Keratinocyte (primary cell): ENCODE measurements at regions not wholly inside any gene's neighbourhood (a gene's known extent, or its start where the extent isn't known, plus 50 kb on each side); places are given as distances from the start of the nearest gene placed in this dataset.

Source experiments
- DNase-seq: peaks from one replicate; pipeline ENCODE4 v3.0.0-alpha.2; 2011; ENCODE audit warnings: low read depth, missing footprints, low spot score
- FAIRE-seq: peaks from 2 replicates; lab custom pipeline; 2011; peaks lifted over from hg19 to GRCh38; lab: Jason Lieb, UNC
- H2AFZ ChIP-seq: 2 replicates; pipeline ENCODE4 v1.6.0; 2012; ENCODE audit warnings: low read length, control low read depth, inconsistent platforms; ENCODE audit not compliant: control insufficient read depth
- H3K27ac ChIP-seq: 2 replicates; pipeline ENCODE4 v1.5.1; 2011; ENCODE audit warnings: low read length; ENCODE audit not compliant: control insufficient read depth, insufficient read depth
- H3K27me3 ChIP-seq: 3 replicates; pipeline ENCODE4 v1.6.0; 2011; ENCODE audit warnings: low read length; ENCODE audit not compliant: control insufficient read depth, insufficient read depth; ENCODE audit errors: extremely low read depth
- H3K36me3 ChIP-seq, 2 experiments: 2 replicates in 1 of 2; 3 replicates in 1 of 2; pipeline ENCODE4 v1.5.1; 2011; ENCODE audit warnings: low read length in 2 of 2, mild to moderate bottlenecking in 1 of 2; ENCODE audit not compliant: control insufficient read depth in 2 of 2, insufficient read depth in 2 of 2; ENCODE audit errors: extremely low read depth in 1 of 2
- H3K4me1 ChIP-seq: 3 replicates; pipeline ENCODE4 v1.5.1; 2011; ENCODE audit warnings: low read length; ENCODE audit not compliant: control insufficient read depth, insufficient read depth; ENCODE audit errors: extremely low read depth
- H3K4me2 ChIP-seq: 3 replicates; pipeline ENCODE4 v1.6.0; 2011; ENCODE audit warnings: low read depth, low read length; ENCODE audit not compliant: control insufficient read depth, insufficient read depth; ENCODE audit errors: extremely low read depth
- H3K4me3 ChIP-seq, 3 experiments: fragments of 200-600 bp in 1 of 3; sonication (generic) in 1 of 3; 2 replicates in 2 of 3; 3 replicates in 1 of 3; pipeline ENCODE4 v1.5.1; 2011 to 2016; ENCODE audit warnings: low read length in 3 of 3, mild to moderate bottlenecking in 3 of 3, control low read depth in 2 of 3, inconsistent platforms in 1 of 3, low read depth in 1 of 3, mixed read lengths in 1 of 3, mixed run types in 1 of 3, moderate library complexity in 1 of 3; ENCODE audit not compliant: control insufficient read depth in 2 of 3, insufficient read depth in 2 of 3; ENCODE audit errors: extremely low read depth in 1 of 3
- H3K79me2 ChIP-seq: 2 replicates; pipeline ENCODE4 v1.6.0; 2012; ENCODE audit warnings: low read length; ENCODE audit not compliant: control insufficient read depth, insufficient read depth
- H3K9ac ChIP-seq: 3 replicates; pipeline ENCODE4 v1.6.0; 2011; ENCODE audit warnings: low read length; ENCODE audit not compliant: control insufficient read depth, insufficient read depth; ENCODE audit errors: extremely low read depth
- H3K9me1 ChIP-seq: 3 replicates; pipeline ENCODE4 v1.6.0; 2011; ENCODE audit warnings: low read length; ENCODE audit not compliant: control insufficient read depth, insufficient read depth; ENCODE audit errors: extremely low read depth
- H3K9me3 ChIP-seq: 2 replicates; pipeline ENCODE4 v1.5.1; 2012; ENCODE audit warnings: low read depth, low read length; ENCODE audit not compliant: control insufficient read depth
- H4K20me1 ChIP-seq: 3 replicates; pipeline ENCODE4 v1.6.0; 2011; ENCODE audit warnings: low read length; ENCODE audit not compliant: control insufficient read depth, insufficient read depth; ENCODE audit errors: extremely low read depth
- EZH2 ChIP-seq: IDR thresholded peaks from one replicate; pipeline ENCODE4 v1.6.1; 2012; ENCODE audit warnings: inconsistent platforms, mild to moderate bottlenecking, low read length, moderate library complexity
- dilution Hi-C: fragments of 300-500 bp; cut with MboI; formaldehyde crosslinking; loops from one replicate; pipeline ENCODE4 v1.7.0; 2020; ENCODE audit warnings: low sequenced_read_pairs; ENCODE audit not compliant: extremely low pct_ligation_motif_present
- TF ChIP-seq, protein P1 (sequence below), 3 experiments: IDR thresholded peaks in 1 of 3; conservative IDR thresholded peaks in 1 of 3; optimal IDR thresholded peaks in 1 of 3; 2 replicates in 2 of 3; 3 replicates in 1 of 3; pipeline versions ENCODE3 to v1.5.1; 2011; ENCODE audit warnings: low read length in 3 of 3, mild to moderate bottlenecking in 3 of 3, moderate library complexity in 2 of 3, control low read depth in 1 of 3, inconsistent platforms in 1 of 3; ENCODE audit not compliant: insufficient read depth in 2 of 3; ENCODE audit errors: extremely low read depth in 1 of 3

DNA sequence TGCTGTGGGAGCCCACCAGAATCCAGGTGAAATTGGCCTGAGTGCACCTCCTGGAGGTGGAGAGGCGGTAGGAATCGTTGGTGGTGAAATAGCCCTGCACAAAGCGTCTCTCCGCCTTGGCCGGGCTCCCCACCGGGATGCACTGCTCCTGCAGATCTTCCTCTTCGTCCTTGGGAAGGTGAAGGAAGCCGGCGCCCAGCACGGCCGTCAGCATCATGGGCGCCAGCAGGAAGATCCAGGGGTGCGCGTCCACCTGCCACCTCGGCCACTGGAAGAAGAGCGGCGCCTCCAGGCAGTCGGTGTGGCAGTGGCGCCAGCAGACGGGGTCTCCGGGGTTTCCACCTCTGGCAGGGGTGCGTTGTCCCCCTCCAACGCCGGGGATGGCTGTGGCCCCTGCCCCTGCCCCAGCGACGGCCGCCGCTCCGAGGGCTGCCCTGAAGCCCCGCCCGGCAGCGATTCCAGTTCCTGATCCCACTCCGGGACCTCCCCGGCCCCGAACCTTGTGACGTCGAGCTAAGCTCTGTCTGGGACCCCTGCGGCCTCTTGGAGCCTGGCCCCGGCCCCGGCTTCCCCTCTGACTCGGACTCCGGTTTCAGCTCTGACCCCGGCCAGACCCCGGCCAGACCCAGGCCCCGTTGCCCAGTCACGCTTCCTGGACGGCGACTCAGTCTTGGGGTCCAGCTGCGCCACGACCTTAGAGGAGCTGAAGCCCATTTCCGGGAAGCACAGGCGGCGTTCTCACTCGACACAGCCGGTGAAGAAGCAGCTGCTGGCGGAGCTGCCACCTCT lies 91.9 kb downstream of the CD164 start:
- dilution Hi-C loops = no loop called here
- Histone ChIP-seq H3K27me3 (peaks cover 10% of the 10 kb centered on the region), H3K4me2 (no peak overlapping the region), H3K9ac (no peak overlapping the region), H3K36me3 (no peaks in the 10 kb centered on the region), H3K79me2 (no peaks in the 10 kb centered on the region), H3K27ac (no peak overlapping the region), H3K4me1 (peaks cover 4% of the 10 kb centered on the region), H4K20me1 (no peaks in the 10 kb centered on the region), H3K9me1 (no peaks in the 10 kb centered on the region), H3K4me3 (no peak overlapping the region), H3K9me3 (no peaks in the 10 kb centered on the region), H2AFZ (no peak overlapping the region)
- no peak for TF ChIP-seq EZH2
- TF ChIP-seq, protein P1, sequence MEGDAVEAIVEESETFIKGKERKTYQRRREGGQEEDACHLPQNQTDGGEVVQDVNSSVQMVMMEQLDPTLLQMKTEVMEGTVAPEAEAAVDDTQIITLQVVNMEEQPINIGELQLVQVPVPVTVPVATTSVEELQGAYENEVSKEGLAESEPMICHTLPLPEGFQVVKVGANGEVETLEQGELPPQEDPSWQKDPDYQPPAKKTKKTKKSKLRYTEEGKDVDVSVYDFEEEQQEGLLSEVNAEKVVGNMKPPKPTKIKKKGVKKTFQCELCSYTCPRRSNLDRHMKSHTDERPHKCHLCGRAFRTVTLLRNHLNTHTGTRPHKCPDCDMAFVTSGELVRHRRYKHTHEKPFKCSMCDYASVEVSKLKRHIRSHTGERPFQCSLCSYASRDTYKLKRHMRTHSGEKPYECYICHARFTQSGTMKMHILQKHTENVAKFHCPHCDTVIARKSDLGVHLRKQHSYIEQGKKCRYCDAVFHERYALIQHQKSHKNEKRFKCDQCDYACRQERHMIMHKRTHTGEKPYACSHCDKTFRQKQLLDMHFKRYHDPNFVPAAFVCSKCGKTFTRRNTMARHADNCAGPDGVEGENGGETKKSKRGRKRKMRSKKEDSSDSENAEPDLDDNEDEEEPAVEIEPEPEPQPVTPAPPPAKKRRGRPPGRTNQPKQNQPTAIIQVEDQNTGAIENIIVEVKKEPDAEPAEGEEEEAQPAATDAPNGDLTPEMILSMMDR (optimal IDR thresholded peaks at IDR 0.05 in 1 of 3, IDR thresholded peaks at IDR 0.05 in 1 of 3, conservative IDR thresholded peaks at IDR 0.05 in 1 of 3; ENCODE audit: extremely low read depth in 1 of 3, insufficient read depth in 2 of 3, low read length in 3 of 3) = no peak
- DNase-seq (no peak), FAIRE-seq (no peak)

DNA sequence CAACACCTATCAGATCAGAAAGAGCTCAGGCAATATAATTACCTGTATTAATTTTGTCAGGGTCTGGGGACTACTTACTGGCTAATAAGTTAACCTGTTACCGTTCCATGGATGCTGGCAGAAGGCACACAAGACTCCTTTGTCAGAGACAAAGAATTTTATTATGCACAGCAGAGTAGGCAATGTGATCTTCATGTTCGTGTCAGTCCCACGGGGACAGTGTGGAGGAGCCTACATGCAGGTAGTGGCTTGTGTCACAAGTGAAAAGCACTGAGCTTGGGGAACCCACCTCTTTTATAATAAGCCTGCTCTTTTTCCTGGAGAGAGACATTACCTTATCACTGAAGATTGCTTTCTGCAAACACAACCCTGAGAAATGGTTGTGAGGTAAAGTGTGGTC lies 96.9 kb downstream of the CD164 start:
- Histone ChIP-seq H3K36me3 (no peaks in the 10 kb centered on the region), H2AFZ (no peak overlapping the region), H3K9ac (no peak overlapping the region), H3K4me2 (no peak overlapping the region), H3K4me1 (no peaks in the 10 kb centered on the region), H3K9me3 (no peaks in the 10 kb centered on the region), H4K20me1 (no peaks in the 10 kb centered on the region), H3K4me3 (no peak overlapping the region), H3K9me1 (no peaks in the 10 kb centered on the region), H3K27me3 (peaks cover 11% of the 10 kb centered on the region), H3K79me2 (no peaks in the 10 kb centered on the region), H3K27ac (no peak overlapping the region)
- dilution Hi-C loops = no loop called here
- no peak for TF ChIP-seq EZH2
- DNase-seq = no peak
- no peak for FAIRE-seq

DNA sequence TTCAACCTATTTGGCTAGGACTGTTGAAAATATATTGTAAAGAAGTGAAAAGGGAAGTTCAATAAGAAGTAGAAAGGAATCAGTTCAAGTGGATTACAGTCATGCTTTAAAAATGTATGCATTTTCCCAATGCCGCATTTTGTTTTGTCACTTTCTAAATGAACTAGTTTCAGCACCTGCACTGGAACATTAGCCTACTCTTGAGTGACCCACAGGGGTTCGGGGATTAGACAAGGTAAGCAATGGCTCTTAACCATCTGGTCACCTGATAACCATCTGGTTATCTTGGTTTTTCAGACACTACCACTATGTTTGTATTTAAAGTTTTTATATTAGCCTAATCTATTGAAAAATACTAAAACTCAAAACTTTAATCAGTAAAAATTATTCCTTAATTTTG lies 97.6 kb downstream of the CD164 start:
- FAIRE-seq (no peak), DNase-seq (no peak)
- dilution Hi-C loops = no loop called here
- Histone ChIP-seq H3K4me1 (no peaks in the 10 kb centered on the region), H3K9me1 (no peaks in the 10 kb centered on the region), H3K9me3 (no peaks in the 10 kb centered on the region), H3K4me3 (no peak overlapping the region), H3K36me3 (no peaks in the 10 kb centered on the region), H3K27ac (no peak overlapping the region), H2AFZ (no peak overlapping the region), H3K9ac (no peak overlapping the region), H3K27me3 (peaks cover 9% of the 10 kb centered on the region), H3K79me2 (no peaks in the 10 kb centered on the region), H4K20me1 (no peaks in the 10 kb centered on the region), H3K4me2 (no peak overlapping the region)
- no peak for TF ChIP-seq EZH2
- TF ChIP-seq, protein P1 (optimal IDR thresholded peaks at IDR 0.05 in 1 of 3, IDR thresholded peaks at IDR 0.05 in 1 of 3, conservative IDR thresholded peaks at IDR 0.05 in 1 of 3; ENCODE audit: extremely low read depth in 1 of 3, insufficient read depth in 2 of 3, low read length in 3 of 3) = no peak
